ENCODE measurements at regions not wholly inside any gene's neighbourhood (a gene's known extent, or its start where the extent isn't known, plus 50 kb on each side); places are given as distances from the start of the nearest gene placed in this dataset.

DNA sequence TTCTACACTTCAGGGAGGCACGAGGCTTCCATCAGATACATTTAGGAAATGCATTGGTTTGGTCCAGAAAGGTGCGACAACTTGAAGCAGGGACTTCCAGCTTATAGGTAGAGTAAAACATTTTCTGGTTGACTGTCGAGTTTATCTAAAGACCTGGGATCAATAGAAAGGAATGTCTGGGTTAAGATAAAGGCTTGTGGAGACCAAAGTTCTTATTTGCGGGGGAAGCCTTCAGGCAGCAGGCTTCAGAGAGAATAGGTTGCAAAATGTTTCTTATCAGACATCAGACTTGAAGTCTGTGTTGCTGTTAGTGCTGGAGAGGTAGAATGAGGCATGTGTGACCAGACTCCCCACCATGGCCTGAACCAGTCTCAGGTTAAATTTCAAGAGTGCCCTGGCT is 190.3 kb downstream of the TRIML1 start:
- TF ChIP-seq CTCF (IDR thresholded peaks at IDR 0.05) (no peak), EP300 (IDR thresholded peaks at IDR 0.05) (no peak), POLR2A (IDR thresholded peaks at IDR 0.05) (no peak)
